HG02852 (cell line): ENCODE measurements at regions not wholly inside any gene's neighbourhood (a gene's known extent, or its start where the extent isn't known, plus 50 kb on each side); places are given as distances from the start of the nearest gene placed in this dataset.
"Not testable (repeated sequence)": the region's sequence is repeated elsewhere in the genome, so short reads cannot be mapped to it uniquely, and the experiment has no call there.

Experiments used
- ATAC-seq: cut with Tn5 transposase; IDR thresholded peaks from one replicate; pipeline ENCODE4 v1.9.1; 2021; ENCODE audit warnings: mild to moderate bottlenecking, moderate library complexity; ENCODE audit not compliant: unreplicated experiment

DNA sequence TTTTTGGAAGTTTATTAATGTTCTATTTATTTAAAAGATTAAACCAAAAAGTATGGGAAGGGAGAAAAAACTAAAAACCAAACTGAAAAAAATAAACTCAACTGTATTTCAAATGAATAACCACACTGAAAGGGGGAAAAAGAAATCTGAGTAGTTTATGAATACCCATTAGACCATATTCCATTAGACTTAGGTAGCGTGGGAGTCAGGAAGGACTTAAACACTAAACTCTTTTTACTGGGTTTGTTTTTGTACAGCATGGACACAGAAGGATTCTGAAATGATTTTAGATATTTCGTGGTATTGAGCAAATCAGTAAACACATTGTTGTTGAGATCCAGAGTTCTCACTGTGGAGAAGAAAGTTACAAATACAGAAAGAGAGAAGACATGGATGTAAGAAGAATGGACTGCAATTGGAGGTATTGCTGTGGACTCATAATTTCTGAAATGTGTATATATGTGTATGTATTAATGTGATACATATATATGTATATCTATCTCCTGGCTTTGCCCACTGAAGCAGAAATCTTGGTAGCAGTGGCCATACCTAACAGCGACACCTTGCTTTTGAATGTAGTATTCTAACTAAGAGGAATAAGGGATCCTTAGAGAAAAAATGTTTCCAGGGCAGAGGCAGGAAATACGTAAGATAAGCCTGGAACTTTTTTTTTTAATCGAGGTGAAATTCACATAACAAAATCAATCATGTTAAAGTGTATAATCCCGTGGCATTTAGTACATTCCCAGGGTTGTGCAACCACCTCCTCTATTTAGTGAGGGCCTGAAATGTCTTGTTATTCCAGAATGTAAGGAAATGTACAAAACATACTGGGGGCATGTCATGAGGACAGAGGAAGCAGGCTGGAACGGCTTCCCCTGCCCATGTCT, 228.8 kb downstream of the SMARCA2 start:
- ATAC-seq: no peak

DNA sequence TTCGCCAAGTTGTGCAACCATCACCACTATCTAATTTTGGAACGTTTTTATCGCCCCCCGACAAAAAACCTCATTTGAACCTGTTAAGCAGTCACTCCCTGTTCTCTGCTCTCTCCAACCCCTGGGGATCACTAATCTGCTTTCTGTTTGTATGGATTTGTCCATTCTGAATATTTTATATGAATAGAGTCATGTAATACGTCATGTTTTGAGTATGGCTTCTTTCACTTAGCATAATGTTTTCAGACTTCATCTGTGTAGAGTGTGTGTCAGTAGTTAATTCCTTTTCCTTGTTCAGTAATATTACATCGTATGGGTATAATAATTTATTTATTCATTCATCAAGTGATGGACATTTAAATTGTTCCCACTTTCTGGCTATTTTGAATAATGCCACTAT, 232.2 kb downstream of the SMARCA2 start:
- no peak for ATAC-seq

DNA sequence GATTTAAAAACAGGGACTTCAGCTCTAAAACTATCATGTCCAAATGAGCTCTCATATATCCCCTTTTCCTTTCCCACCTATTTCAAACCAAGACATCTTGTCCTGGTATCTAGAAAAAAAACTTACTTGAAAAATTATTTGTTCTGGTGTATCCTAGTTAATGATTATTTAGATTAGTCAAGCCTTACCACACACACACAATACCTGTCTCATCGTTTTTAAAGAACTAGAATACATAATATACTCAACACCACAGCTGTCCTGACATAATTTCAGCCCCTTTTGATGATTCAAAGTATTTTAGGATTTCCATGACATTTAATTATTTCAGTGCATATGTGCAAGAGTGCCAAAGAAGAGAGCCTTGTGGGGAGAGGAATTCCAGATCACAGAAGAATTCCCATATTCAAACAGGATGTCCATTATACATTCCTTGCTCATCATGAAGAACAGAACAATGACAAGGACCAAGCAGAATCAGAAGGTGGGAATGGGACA, 233.7 kb downstream of the SMARCA2 start:
- no peak for ATAC-seq

DNA sequence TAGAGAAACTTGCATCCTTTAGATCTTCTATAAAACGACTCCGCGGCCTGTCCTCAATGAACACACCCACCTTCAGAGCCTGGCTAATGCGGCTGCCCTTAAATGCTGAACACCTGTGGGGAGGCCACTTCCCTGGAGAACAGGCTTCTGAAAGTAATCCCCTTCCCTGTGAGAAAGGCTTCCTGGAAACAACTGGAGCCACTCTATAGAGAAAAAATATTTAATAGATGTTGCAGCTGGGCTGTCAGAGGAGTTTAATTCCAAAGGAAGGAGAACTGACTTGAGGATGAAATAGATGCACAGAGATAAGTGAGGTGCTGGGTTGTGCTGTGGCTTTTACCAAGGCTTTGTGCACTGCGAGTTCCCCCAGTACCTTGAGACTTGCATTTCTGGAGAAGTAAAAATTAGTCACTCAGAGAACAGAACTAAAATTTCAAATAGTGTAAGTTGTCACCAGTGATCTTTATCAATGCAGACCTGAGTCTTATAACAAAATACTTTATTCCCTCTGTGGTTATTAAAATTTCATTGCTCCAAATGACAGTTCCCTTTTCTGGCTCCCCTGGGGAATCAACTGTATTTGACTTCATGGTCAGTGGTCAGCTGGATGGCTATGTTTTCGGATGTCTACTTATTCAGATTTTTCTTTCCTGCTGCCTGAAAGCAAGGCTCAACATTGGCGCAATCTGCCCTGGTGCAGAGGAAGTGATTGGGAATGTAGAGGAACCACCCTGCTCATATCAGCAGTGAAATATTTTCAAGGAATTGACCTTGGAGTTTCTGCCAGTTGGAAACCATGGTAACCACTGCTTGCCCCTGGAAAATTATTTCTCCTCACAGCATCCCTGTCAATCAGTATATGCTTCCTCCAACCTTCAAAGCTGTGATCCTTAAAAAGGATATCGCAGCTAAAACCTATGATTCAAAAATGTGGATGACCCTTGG, 238.8 kb downstream of the SMARCA2 start:
- no peak for ATAC-seq

DNA sequence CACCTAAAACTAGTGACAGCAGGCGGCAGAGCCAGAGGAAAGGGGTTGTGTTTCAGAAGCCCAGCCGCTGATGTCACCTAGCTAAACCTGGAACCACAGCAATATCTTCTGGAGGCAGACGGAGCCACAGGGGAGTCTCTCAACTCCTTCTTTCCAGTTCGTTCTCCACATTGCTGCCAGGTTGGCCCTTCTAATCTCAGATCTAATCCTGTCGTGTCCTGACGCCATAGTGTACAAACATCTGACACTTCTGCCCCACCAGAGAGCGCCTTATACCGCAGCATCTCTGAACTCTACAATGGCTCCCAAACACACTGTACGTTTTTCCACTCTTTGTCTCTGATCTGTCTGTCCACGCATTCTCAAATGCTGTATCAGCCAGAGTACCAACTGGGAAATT, 240.0 kb downstream of the SMARCA2 start:
- no peak for ATAC-seq

DNA sequence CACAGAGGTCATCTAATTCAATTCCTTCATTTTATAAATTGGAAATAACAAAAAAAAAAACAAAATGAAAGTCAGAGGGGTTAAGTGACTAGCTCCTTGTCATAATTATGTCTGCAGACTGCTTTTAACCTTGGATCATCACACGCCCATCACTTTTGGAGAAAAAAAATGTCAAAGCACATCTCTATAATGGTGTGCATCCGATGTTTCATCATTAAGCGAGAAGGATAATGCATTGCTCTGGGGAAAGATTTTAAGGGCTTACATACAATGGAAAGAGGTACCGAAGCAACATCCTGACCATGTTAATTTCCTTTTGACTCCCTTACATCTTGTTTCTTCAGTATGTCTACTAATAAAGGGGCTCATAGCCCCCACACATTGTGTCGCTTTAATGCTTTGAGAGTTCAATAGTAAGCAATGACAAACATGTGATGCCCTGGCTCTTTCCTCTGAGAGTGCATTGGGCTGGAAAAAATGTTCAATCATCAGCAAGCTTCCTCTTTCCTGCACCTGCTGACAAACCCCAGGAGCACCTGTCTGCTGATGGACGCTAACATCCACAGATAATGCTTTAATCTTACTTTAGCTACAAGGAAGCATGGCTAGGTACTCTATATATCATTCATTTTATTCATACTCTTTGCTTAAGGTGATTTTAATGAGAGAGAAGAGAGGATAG, 242.2 kb downstream of the SMARCA2 start:
- ATAC-seq: no peak

DNA sequence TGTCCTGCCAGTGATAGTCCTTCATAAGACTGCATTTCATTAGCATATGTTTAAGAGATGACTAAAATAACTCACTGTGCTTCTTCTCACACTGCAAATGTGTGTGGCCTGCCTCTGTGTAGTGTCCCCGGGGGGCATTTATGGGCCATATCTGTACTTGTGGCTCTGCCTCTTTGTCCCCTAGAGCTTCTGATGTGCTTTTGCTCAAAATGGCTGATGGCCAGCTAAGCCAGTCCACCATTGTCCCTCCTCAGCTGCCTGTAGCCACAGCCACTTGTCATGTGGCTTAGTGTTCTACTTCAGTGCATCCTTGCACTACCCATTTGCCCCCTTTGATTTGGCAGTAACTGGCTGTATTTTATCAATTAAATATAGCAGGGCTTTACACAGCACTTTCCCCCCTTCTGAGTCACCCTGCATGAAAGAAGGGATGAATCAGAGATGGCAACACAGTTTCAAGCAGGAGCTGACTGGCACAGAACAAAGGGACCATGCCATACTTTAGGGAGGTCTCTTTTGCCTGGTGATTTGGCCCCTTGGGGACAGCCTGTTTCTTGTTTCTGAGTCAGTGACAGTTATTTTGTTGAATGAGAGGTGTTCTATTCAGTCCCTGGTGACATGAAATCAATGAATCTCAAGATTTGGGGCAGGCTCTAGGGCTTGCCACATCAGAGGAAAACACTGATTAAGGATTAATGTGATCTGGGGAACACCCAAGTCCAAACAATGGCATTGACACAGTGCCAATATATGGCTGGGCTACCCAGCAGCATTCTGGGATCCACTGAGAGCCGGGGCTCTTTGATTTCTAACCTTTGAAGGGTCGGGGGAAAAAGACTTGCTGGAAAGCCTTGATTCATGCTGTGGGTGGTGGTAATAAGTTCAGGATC, 245.5 kb downstream of the SMARCA2 start:
- ATAC-seq: no peak

DNA sequence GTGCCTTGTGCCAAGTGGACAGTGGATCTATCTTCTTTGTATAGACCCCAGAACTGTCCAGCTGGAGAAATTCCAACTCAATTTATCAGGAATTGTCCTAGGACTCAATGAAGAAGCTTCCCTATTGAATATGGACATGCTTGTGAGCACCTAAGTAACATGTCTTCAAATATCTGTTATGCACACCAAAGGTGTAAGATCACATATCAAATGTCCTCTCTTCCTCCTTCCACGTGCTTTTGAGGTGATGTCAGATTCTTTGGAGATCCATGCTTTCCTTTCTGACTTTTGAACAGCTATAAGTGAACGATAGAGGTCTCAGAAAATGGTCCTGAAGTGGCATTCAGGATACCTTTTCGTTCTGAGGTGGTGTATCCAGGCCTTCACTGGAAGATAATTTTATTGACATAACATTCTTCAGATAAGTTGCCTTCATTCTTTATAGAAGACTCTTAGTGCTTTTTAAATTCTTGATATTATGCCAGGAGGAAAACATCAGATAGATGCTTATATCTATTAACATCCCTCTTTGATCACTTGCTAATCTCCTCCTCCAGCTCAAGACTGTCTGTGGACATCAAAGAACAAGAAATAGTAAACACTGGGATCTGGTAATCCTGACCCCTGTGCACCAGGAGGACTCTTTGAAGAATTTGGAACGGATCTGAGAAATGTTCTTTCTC, 246.4 kb downstream of the SMARCA2 start:
- ATAC-seq: no peak

DNA sequence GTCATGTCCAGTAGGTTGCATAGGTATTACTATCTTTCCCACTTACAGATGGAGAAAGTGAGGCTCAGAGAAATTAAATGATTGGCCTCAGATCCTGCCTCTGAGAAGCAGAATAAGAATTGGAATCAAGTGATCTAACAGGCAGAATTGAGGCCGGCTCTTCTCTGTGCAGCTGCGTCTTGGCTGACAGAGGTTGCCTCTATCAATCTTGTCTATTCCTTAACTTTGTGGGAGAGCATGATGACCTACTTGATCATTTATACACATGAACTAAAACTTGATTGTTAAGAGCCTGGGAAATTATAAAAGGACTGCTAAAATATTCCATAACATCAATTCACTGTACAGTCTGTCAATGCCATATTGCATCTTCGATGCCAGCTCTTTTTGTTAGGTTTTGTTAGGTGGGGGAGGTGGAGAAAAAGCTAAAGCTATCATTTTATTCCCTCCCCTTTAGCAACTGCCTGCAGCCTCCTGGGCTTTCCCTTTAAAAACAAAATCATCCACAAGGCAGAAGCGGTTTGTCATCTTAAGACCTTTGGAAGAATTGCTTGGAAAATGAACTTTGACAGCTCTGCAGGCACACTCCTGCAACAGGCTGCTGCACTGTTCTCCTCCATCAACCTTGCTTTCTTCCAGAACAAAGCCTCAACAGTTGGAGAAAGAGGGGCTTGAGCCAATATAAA, 247.4 kb downstream of the SMARCA2 start:
- ATAC-seq: no peak

DNA sequence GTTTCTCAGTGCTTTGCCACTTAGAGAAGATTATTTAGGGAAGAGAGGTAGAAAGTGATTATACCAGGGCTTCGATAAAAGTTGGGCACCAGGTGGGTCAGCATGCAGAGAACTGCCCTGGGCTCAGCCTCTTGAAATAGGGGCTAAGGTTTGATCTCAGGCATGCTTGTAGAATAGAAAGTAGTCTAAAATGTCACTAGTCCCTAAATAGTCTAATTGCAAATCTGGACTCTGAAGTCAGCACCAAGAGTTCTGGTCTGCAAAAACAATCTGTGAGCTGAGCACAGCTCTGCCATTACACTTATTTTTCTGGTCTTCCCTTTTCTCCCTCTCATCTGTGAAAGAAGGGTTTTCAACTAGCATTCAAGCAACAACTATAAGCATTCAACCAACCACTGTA, 248.0 kb downstream of the SMARCA2 start:
- ATAC-seq: no peak

DNA sequence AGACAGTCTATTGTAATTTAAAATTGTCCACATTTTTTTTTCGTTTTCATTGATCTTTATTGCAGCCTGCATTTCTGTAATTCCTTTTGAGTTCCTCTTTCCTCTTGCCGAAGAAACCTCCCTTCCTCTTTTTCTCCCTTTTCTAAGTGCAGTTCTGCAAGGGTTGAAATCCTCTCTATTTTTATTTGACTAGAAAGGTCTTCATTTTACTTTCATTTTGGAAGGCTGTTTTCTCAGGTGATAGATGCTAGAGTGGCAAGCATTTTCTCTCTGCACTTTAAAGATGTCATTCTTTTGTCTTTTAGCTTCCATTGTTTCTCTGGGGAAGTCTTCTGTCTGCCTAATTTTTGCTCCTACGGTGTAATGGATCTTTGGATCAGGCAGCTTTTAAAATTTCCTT, 248.5 kb downstream of the SMARCA2 start:
- ATAC-seq: no peak

DNA sequence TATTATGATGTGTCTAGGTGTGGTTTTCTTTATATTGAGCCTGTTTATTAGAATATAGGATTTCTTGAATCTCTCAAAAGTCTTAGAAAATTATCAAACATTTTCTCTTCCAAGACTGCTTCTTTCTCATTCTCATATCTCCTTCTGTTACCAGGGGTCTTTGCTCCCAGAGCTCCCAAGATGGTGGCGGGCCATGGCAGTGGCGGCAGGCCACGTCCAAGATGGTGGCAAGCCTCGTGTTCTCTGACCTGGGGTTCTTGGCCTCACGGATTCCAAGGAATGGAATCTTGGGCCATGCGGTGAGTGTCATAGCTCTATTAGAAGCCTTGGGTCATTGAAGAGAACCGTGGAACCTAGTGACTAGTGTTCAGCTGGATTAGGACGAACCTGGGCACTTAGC, 248.9 kb downstream of the SMARCA2 start:
- no peak for ATAC-seq

DNA sequence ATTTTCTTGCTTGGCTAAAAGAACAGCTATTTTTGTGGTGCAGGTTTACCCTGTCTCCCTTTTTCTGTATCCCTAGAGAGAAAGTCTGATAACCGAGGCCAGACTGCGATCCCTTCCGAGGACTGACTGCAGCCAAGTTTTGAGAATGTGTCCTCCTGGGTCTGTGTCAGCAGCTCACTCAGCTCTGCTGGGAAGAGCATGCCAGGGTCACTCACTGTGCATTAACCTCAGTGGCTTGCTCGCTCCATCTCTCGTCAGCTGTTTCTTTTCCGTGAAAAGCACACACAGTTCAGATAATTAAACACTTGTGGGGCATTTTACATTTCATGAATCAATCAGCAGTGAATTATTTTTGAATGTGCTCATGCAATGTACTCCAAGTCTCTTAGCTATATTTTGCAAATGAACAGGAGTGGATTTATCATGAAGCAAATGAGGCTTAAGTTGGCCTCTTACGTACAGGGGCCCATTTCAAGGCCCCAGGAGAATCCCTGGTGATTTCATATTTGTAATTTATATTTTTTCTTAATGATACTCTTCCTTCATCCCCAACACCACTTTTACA, 252.1 kb downstream of the SMARCA2 start:
- no peak for ATAC-seq

DNA sequence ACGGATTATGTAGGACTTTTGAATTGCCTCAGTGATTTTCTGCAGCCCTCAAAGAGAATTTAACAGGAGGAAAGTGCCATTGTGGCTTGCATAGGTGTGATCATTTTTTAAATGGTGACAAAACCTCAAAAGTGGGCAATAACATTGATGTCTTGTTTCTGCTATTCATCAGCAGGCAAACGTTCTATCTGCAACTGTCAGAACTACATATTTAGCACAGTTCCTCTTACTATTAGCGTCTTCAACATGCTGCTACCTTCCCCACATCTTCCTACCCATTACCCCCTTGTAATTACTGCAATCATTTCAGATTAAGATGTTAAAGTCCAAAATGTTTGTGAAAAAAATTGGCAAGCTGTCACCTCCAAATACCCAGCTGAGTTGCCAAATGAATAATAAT, 254.6 kb downstream of the SMARCA2 start:
- no peak for ATAC-seq

DNA sequence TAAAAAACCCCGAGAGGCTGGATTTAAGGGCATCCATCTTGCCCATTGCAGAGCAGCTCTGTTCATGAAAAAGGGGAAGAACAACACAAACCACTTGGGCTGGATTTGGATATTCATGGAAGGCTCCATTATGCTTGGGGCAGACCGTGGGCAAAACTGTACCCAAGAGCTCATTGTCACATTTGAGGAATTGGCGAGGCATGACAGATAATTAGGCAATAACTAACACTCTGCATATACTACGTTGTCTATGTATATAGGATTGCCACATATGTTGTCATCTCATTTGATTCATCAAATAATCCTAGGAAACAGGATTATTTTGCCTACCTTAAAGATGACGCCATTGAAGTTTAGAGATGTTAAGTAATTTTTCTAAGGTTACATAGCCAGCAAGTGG, 255.4 kb downstream of the SMARCA2 start:
- ATAC-seq: no peak

DNA sequence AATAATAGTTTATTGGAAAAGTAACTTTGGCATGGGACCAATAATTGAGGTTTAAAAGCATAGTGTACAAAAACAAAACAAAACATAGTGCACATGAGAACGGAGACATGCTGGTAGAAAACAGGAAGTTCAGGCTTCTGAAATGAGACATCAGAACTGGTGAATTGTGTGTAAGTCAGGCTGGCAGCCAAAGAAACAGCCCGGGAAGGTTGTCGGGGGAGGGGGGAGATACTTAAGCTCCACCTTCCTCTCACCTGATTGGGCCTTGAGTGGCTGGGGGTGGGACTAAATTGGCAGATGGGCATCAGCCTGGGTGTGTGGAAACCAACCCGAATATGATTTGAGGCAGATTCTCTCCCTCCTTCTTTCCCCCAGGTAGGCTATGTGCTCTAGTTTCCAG, 256.3 kb downstream of the SMARCA2 start:
- ATAC-seq: peak; percentile 59

DNA sequence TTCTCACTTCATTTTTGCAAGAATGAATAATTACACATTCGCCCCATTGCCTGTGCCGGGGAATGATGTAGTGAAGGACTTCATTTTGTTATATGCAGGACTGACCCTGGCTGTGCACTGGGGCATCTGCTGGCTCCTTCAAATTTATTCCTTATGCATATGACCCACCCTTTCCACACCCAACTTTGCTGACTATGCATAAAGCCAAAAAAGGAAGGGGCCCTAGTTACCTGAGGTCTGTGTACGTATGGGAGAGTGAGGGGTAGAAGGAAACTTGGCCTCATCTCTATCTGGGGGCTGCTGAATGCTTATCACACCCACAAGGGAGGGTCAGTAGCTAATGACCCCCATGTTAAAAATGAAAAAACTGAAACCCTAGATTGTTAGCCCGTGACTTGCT, 259.6 kb downstream of the SMARCA2 start:
- no peak for ATAC-seq

DNA sequence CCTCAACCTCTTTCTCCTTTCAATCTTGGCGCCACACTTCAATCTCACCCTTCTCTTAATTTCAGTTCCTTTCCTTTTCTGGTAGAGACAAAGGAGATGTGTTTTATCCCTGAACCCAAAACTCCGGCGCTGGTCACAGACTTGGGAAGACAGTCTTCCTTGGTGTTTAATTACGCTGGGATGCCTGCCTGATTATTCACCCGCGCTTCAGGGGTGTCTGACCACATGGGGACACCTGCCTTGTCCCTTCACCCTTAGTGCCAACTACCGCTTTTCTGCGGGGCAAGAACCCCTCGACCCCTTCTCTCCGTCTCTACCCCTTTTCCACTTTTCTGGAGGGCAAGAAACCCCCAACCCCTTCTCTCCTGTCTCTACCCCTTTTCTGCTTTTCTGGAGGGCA, 261.1 kb downstream of the SMARCA2 start:
- no peak for ATAC-seq

DNA sequence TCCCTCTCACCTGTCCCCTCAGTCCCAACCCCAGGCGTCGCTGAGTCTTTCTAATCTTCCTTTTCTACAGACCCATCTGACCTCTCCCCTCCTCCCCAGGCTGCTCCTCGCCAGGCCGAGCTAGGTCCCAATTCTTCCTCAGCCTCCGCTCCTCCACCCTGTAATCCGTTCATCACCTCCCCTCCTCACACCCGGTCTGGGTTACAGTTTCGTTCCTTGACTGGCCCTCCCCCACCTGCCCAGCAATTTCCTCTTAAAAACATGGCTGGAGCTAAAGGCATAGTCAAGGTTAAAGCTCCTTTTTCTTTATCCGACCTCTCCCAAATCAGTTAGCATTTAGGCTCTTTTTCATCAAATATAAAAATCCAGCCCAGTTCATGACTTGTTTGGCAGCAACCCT, 262.0 kb downstream of the SMARCA2 start:
- ATAC-seq: not testable (repeated sequence)
